ENCODE measurements at regions not wholly inside any gene's neighbourhood (a gene's known extent, or its start where the extent isn't known, plus 50 kb on each side); places are given as distances from the start of the nearest gene placed in this dataset.
A peak's percentile ranks its signal among the peaks of the same experiment; 100 is the strongest.
"Not testable (repeated sequence)": the region's sequence is repeated elsewhere in the genome, so short reads cannot be mapped to it uniquely, and the experiment has no call there.

GRCh38 chr10:4167216-4167615, 382.2 kb upstream of the KLF6 start:
- Histone ChIP-seq H3K27me3 (ENCODE audit: insufficient read depth, low read length, poor library complexity, severe bottlenecking) (no peaks in the 10 kb centered on the region), H3K36me3 (ENCODE audit: insufficient read depth, low read length) (no peaks in the 10 kb centered on the region), H3K4me1 (ENCODE audit: insufficient read depth, low read length) (no peaks in the 10 kb centered on the region), H3K9me3 (ENCODE audit: low read length) (no peaks in the 10 kb centered on the region), H3K27ac (ENCODE audit: low read depth, low read length) (no peak overlapping the region), H3K4me3 (ENCODE audit: low read length) (no peak overlapping the region)
- H3K4me1 Mint-ChIP-seq: no peaks in the 10 kb centered on the region
- peaks cover 0 to 17% (median 0%) of the 10 kb centered on the region in 3 donors for H3K36me3 Mint-ChIP-seq
- no peak for DNase-seq
- H3K4me3 Mint-ChIP-seq: no peak overlapping the region
- CTCF ChIA-PET: no interaction called here
- peaks cover 0 to 5% of the 10 kb centered on the region in 2 donors for H3K27me3 Mint-ChIP-seq
- no peak overlapping the region for H3K27ac Mint-ChIP-seq
- H3K9me3 Mint-ChIP-seq: no peaks in the 10 kb centered on the region
- POLR2A ChIA-PET: no interaction called here

DNA sequence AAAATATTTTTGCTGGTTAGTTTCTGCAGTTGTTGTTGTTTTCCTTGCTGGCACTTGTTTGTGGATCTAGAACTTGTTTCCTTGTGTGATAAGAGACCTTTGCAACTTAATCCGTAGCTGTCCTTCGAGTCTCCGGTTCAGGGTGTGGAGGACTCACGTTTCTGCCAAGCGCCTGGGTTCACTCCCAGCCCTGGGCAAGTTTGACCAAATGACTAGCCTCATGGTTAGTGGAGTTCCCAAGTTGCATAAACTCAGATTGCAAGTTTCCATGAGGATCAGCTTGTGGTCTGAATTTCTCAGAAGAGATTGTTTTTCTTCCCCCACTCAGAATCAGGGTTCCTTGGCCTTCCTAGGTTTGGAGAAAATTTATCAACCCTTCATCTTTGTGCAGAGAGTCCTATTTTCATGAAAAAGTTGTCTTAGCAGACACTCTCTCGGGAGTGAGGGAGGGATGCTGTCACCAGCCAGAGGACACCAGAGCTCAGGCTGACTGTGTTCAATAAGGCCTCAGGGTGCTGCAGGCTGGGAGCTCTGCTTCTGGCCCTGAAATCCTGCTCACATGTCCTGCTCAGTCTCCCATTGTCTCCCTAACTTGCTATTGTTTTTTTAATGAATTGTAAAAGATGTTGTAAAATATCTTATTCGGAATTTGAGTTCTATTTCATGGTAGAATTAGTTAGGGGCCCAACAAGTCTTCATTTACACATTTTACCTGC, 377.7 kb upstream of the KLF6 start:
- H3K36me3 ChIP-seq (ENCODE audit: insufficient read depth, low read length): no peaks in the 10 kb centered on the region
- no peaks in the 10 kb centered on the region for H3K9me3 ChIP-seq (ENCODE audit: low read length)
- ChIA-PET POLR2A (no interaction called here), CTCF (no interaction called here)
- no peaks in the 10 kb centered on the region for H3K9me3 Mint-ChIP-seq
- H3K36me3 Mint-ChIP-seq: peaks cover 0 to 9% (median 0%) of the 10 kb centered on the region in 3 donors
- peaks cover 0 to 4% (median 0%) of the 10 kb centered on the region in 3 donors for H3K4me1 Mint-ChIP-seq
- no peak overlapping the region for H3K4me3 ChIP-seq (ENCODE audit: low read length)
- H3K27ac Mint-ChIP-seq: no peak overlapping the region
- H3K27me3 ChIP-seq (ENCODE audit: insufficient read depth, low read length, poor library complexity, severe bottlenecking): no peaks in the 10 kb centered on the region
- H3K4me3 Mint-ChIP-seq: no peak overlapping the region
- DNase-seq: no peak
- peaks cover 0 to 5% of the 10 kb centered on the region in 2 donors for H3K27me3 Mint-ChIP-seq
- H3K27ac ChIP-seq (ENCODE audit: low read depth, low read length): no peak overlapping the region
- no peaks in the 10 kb centered on the region for H3K4me1 ChIP-seq (ENCODE audit: insufficient read depth, low read length)

DNA sequence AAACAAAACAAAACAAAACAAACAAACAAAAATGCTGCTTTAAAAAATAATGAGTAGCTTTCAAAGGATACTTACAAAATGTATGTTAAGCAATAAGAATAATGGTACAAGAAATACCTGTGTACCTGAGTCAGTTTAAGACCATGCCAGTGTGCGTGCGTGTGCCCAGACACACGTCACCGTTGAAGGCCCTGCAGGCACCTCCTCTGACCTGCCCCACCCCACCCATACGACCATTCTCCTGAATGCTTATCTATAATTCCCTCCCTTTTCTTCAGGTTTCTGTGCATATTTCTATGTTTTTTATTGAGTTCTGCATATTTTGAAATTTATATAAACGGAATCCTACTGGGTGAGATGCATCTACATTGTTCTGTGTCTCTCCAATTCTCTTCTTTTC, 374.2 kb upstream of the KLF6 start:
- ChIA-PET CTCF (no interaction called here), POLR2A (no interaction called here)
- DNase-seq: no peak
- no peaks in the 10 kb centered on the region for H3K4me1 ChIP-seq (ENCODE audit: insufficient read depth, low read length)
- H3K27ac ChIP-seq (ENCODE audit: low read depth, low read length): no peak overlapping the region
- no peaks in the 10 kb centered on the region for H3K36me3 ChIP-seq (ENCODE audit: insufficient read depth, low read length)
- Mint-ChIP-seq H3K9me3 (no peaks in the 10 kb centered on the region), H3K4me1 (peaks cover 11 to 14% (median 13%) of the 10 kb centered on the region in 3 donors), H3K27me3 (peaks cover 0 to 1% of the 10 kb centered on the region in 2 donors), H3K4me3 (no peak overlapping the region), H3K27ac (peak overlapping the region in 1 of 8 donors; percentile 54), H3K36me3 (no peaks in the 10 kb centered on the region)
- H3K27me3 ChIP-seq (ENCODE audit: insufficient read depth, low read length, poor library complexity, severe bottlenecking): no peaks in the 10 kb centered on the region
- H3K9me3 ChIP-seq (ENCODE audit: low read length): no peaks in the 10 kb centered on the region
- H3K4me3 ChIP-seq (ENCODE audit: low read length): no peak overlapping the region

GRCh38 chr10:4154191-4154715, 369.2 kb upstream of the KLF6 start:
- peak in 1 of 5 donors; percentile 24 for DNase-seq
- peaks cover 17 to 20% (median 20%) of the 10 kb centered on the region in 3 donors for H3K4me1 Mint-ChIP-seq
- H3K36me3 Mint-ChIP-seq: no peaks in the 10 kb centered on the region
- Histone ChIP-seq H3K4me1 (ENCODE audit: insufficient read depth, low read length) (no peaks in the 10 kb centered on the region), H3K27me3 (ENCODE audit: insufficient read depth, low read length, poor library complexity, severe bottlenecking) (no peaks in the 10 kb centered on the region), H3K9me3 (ENCODE audit: low read length) (no peaks in the 10 kb centered on the region), H3K27ac (ENCODE audit: low read depth, low read length) (no peak overlapping the region), H3K4me3 (ENCODE audit: low read length) (no peak overlapping the region), H3K36me3 (ENCODE audit: insufficient read depth, low read length) (no peaks in the 10 kb centered on the region)
- peaks cover 0 to 2% of the 10 kb centered on the region in 2 donors for H3K27me3 Mint-ChIP-seq
- POLR2A ChIA-PET: interaction anchor here (0.6 kb wide), 1 partner anchor 520 kb away, joined by 6 read pairs; no protein-coding TSS in a partner anchor
- CTCF ChIA-PET: interaction anchor here (0.8 to 1.0 kb wide), 2 partner anchors 11 to 372 kb away, joined by 3 to 4 read pairs; no protein-coding TSS in a partner anchor
- peak overlapping the region in 4 of 7 donors; percentile 1 to 42 (median 24) for H3K4me3 Mint-ChIP-seq
- peak overlapping the region in 3 of 8 donors; percentile 4 to 53 (median 31) for H3K27ac Mint-ChIP-seq
- H3K9me3 Mint-ChIP-seq: no peaks in the 10 kb centered on the region

DNA sequence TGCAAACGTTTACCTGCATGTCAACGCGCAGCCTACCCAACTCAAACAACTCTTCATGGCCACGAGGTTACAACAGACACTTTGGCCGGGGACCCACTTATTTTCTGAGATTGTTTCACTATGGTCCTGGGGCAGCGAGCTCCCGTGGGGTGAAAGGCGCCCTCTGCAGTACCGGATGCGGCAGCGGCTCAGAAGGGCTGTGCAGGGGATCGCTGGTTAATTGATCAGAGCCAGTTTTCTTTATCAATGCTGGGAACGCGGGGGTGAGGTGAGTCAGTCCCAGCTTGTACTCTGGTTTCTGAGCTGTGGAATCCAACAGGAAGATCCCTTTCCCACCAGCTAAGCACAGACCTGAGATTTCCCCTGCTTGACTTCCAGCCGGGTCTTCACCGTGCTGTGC, 366.5 kb upstream of the KLF6 start:
- H3K27ac ChIP-seq (ENCODE audit: low read depth, low read length): no peak overlapping the region
- Mint-ChIP-seq H3K4me3 (no peak overlapping the region), H3K27me3 (peaks cover 0 to 2% of the 10 kb centered on the region in 2 donors), H3K36me3 (no peaks in the 10 kb centered on the region), H3K4me1 (peaks cover 17 to 20% (median 20%) of the 10 kb centered on the region in 3 donors), H3K27ac (peak overlapping the region in 1 of 8 donors; percentile 38), H3K9me3 (no peaks in the 10 kb centered on the region)
- H3K36me3 ChIP-seq (ENCODE audit: insufficient read depth, low read length): no peaks in the 10 kb centered on the region
- ChIA-PET CTCF (no interaction called here), POLR2A (no interaction called here)
- DNase-seq: no peak
- H3K4me3 ChIP-seq (ENCODE audit: low read length): no peak overlapping the region
- H3K4me1 ChIP-seq (ENCODE audit: insufficient read depth, low read length): no peaks in the 10 kb centered on the region
- H3K27me3 ChIP-seq (ENCODE audit: insufficient read depth, low read length, poor library complexity, severe bottlenecking): no peaks in the 10 kb centered on the region
- no peaks in the 10 kb centered on the region for H3K9me3 ChIP-seq (ENCODE audit: low read length)

DNA sequence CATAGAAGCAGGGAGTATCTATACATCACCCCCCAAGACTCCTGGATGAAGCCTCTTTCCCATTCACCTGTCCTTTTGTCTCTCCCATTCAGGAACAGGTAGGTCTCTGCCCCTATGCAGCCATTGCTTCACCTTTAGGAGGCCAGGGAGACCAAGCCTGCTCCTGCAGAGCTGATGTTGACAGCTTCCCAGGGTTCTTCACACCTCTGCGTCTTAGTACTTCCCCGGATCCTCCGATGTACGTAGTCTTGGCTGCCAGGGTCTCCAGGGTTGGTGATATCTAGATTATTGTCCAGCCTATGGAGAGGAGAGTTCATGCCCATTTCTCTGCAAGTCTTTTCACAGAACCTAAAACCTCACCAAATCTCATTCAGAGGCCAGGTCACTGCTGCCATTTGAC, 365.7 kb upstream of the KLF6 start:
- Histone ChIP-seq H3K27ac (ENCODE audit: low read depth, low read length) (no peak overlapping the region), H3K4me1 (ENCODE audit: insufficient read depth, low read length) (no peaks in the 10 kb centered on the region), H3K27me3 (ENCODE audit: insufficient read depth, low read length, poor library complexity, severe bottlenecking) (no peaks in the 10 kb centered on the region), H3K36me3 (ENCODE audit: insufficient read depth, low read length) (no peaks in the 10 kb centered on the region), H3K9me3 (ENCODE audit: low read length) (no peaks in the 10 kb centered on the region), H3K4me3 (ENCODE audit: low read length) (no peak overlapping the region)
- H3K4me1 Mint-ChIP-seq: peaks cover 17 to 20% (median 20%) of the 10 kb centered on the region in 3 donors
- DNase-seq: no peak
- peaks cover 0 to 2% of the 10 kb centered on the region in 2 donors for H3K27me3 Mint-ChIP-seq
- no peak overlapping the region for H3K4me3 Mint-ChIP-seq
- ChIA-PET POLR2A (no interaction called here), CTCF (no interaction called here)
- no peaks in the 10 kb centered on the region for H3K9me3 Mint-ChIP-seq
- peaks cover 0 to 4% (median 0%) of the 10 kb centered on the region in 3 donors for H3K36me3 Mint-ChIP-seq
- H3K27ac Mint-ChIP-seq: peak overlapping the region in 1 of 8 donors; percentile 37

- H3K36me3 ChIP-seq (ENCODE audit: insufficient read depth, low read length); H3K27ac ChIP-seq (ENCODE audit: low read depth, low read length); CTCF ChIA-PET; H3K27me3 ChIP-seq (ENCODE audit: insufficient read depth, low read length, poor library complexity, severe bottlenecking); H3K9me3 ChIP-seq (ENCODE audit: low read length); H3K36me3 Mint-ChIP-seq; H3K27me3 Mint-ChIP-seq; H3K4me1 ChIP-seq (ENCODE audit: insufficient read depth, low read length); H3K4me3 ChIP-seq (ENCODE audit: low read length); H3K9me3 Mint-ChIP-seq; POLR2A ChIA-PET; H3K27ac Mint-ChIP-seq; H3K4me3 Mint-ChIP-seq; DNase-seq: not testable (repeated sequence)
- peaks cover 9 to 12% (median 11%) of the 10 kb centered on the region in 3 donors for H3K4me1 Mint-ChIP-seq
Measured at GRCh38 chr10:4149460-4149859, 364.5 kb upstream of the KLF6 start.

- H3K36me3 ChIP-seq (ENCODE audit: insufficient read depth, low read length): no peaks in the 10 kb centered on the region
- Mint-ChIP-seq H3K27me3 (peaks cover 0 to 5% of the 10 kb centered on the region in 2 donors), H3K4me3 (no peak overlapping the region), H3K9me3 (peaks cover 0 to 3% (median 2%) of the 10 kb centered on the region in 5 donors), H3K36me3 (peaks cover 0 to 11% (median 0%) of the 10 kb centered on the region in 3 donors), H3K27ac (no peak overlapping the region), H3K4me1 (peaks cover 0 to 3% (median 1%) of the 10 kb centered on the region in 3 donors)
- CTCF ChIA-PET: no interaction called here
- POLR2A ChIA-PET: interaction anchor here (0.5 kb wide), 1 partner anchor 96 kb away, joined by 3 read pairs; no protein-coding TSS in a partner anchor
- no peak overlapping the region for H3K4me3 ChIP-seq (ENCODE audit: low read length)
- no peak overlapping the region for H3K27ac ChIP-seq (ENCODE audit: low read depth, low read length)
- no peaks in the 10 kb centered on the region for H3K4me1 ChIP-seq (ENCODE audit: insufficient read depth, low read length)
- no peaks in the 10 kb centered on the region for H3K9me3 ChIP-seq (ENCODE audit: low read length)
- H3K27me3 ChIP-seq (ENCODE audit: insufficient read depth, low read length, poor library complexity, severe bottlenecking): no peaks in the 10 kb centered on the region
- no peak for DNase-seq
Measured at GRCh38 chr10:4147245-4147644, 362.2 kb upstream of the KLF6 start.

Data from CD8-positive, alpha-beta memory T cell (primary cell).